ENCODE measurements at regions not wholly inside any gene's neighbourhood (a gene's known extent, or its start where the extent isn't known, plus 50 kb on each side); places are given as distances from the start of the nearest gene placed in this dataset.

DNA sequence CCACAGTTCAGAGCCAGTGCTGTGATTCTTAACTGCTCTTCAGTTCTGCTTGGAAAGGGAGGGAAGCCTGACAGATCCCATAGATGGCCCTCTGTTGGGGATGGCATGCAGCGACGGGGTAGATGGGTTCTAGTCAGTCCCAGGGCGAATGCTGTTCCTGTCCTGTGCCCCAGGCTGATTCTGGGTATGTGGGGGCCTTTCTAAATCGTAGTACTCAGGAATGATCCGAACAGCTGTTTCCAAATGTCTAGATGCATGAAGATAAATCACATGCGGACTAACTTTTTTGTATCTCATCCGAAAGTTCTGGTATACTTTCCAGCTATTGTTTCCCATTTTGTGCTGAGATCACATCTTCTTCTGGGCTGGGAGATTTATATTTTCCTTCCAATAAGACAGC, 186.0 kb upstream of the MKI67 start:
- no peak for DNase-seq (ENCODE audit: extremely low read depth in 1 of 2, low read depth in 1 of 2)

DNA sequence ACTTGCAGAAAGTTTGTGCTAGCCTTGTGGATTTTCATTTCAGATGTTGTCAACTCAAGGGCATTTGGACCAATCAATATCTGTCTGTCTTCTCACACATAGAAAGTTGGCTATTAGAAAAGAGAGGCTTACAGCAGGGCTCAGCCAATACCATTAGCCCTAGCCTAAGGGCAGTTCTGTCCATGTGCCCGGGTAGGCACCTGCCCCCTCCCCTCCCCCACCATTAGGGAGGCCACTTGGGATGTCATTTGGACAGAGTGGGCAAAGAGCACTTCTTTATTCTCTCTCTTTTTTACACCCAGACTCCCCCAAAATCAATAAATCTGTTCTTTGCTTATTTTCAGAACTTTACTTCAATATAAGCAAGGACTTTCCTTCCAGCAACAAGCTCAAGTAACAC, 188.5 kb upstream of the MKI67 start:
- no peak for DNase-seq (ENCODE audit: extremely low read depth in 1 of 2, low read depth in 1 of 2)

DNA sequence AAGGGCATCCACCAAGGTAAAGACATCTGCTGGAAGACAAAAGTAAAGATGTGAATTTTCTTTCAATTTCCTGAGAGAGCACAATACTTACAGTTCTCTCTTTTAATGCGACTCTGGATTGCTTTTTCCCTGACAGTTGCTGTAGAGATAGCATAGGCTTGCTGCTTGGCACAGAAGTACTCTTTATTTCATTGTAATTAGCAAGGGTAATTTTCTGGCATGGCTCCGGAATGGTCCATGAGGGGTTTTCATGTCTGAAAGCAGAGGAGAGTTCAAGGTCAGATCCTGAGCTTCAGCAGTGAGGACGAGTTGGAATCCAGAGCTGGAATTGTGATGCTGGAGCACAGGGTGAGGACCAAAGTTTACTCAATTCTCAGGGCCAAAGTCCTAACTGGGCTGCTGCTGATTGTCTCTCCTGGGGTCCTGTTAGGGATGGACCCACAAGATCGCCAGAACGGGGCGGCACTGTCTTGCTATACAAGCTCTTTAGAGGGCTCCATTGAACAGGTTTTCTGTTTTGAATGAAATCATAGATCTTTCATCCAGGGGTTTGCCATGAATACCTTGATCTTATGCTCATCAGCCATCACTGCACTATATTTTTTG, 190.0 kb upstream of the MKI67 start:
- DNase-seq (ENCODE audit: extremely low read depth in 1 of 2, low read depth in 1 of 2) = no peak

DNA sequence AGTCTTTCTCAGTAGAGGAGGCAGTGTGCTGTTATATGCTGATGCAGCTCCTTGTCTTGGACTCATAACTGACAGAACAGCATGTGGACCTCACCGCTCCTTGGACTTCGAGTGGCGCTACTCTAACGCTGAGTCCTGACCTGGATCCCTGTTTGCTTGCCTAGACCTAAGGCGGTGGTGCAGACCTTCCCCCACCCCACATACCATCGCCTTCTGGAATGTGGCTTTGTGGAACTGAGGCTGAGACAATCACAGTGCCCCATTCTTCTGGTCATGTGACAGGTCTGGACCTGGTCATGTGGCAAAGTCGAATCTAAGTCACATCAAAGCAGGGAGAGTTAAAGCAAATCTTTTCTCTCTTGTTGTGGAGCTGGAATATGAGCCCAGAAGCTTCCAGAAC, 190.7 kb upstream of the MKI67 start:
- DNase-seq (ENCODE audit: extremely low read depth in 1 of 2, low read depth in 1 of 2) = no peak

DNA sequence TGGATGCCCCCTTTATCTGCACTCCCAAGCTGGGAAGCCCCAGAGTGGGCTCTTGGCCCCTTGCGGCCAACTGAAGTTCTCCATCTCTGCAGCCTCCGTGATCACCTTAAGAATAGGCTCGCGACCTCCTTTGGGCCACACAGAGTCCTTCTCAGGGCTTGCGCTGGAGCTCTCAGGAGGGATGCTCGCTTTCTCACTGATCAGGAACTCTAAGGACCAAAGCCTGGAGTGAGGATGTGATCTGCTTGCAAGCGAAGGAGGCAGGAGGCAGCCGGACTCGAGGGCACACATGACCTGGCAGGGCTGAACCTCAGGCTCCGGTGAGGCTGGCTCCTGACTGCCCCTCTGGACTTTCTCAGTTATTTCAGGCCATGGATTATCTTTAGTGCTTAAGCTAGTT, 192.1 kb upstream of the MKI67 start:
- no peak for DNase-seq (ENCODE audit: extremely low read depth in 1 of 2, low read depth in 1 of 2)

DNA sequence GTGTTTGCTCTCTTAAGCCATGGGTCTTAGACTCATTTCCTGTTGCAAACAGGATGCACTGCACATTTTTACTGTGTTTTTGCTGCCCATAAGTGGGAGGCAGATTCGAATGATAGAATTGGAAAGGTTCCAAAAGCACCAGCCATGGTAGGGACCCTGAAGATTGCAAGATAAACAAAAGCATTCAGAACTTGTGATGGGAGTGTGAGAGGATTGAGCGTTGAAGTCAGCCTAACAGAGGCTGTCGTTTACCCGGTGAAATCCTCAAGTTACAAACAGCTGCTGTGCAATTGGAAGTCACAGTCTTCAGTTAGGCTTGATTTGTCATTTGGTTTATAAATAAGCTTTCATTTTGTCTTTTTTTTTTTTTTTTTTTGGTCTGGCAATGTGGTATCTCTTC, 192.7 kb upstream of the MKI67 start:
- no peak for DNase-seq (ENCODE audit: extremely low read depth in 1 of 2, low read depth in 1 of 2)

DNA sequence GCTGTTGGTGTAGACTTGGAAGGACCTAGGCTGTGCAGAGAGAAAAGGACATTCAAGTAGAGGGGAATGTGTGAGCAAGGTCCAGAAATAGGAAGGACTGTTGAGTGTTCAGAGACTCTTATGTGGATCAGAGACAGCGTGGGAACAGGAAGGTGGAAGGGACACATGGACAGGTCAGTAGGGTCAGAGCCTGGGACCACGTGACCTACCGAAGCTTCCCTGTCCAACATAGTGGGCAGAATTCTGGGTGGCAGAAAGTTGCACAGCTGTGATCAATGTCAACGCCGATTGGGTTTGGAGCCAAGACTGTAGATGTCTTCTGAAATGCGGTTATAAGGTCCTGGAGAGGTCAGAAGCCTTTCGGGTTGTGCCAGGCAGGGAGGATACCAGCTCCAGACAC, 195.9 kb upstream of the MKI67 start:
- no peak for DNase-seq (ENCODE audit: extremely low read depth in 1 of 2, low read depth in 1 of 2)

DNA sequence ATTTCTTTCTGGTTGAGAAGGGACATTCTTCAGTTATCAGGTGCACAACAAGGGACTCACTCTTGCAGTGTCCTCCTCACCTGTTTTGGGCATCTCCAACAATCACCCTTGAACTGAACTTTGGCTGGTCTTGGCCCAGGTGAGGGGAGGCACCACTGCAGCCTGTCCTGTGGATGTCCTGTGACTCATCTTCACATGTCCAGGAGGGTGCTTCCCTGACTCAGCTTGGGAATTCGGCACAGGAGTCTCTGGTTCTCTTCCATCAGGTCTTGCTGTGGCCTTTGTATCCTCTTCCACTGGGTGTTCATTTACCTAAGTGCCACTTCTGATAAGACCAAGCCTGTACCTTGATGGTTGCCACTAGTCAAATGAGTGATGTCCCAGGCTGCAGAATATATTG, 196.7 kb upstream of the MKI67 start:
- no peak for DNase-seq (ENCODE audit: extremely low read depth in 1 of 2, low read depth in 1 of 2)

DNA sequence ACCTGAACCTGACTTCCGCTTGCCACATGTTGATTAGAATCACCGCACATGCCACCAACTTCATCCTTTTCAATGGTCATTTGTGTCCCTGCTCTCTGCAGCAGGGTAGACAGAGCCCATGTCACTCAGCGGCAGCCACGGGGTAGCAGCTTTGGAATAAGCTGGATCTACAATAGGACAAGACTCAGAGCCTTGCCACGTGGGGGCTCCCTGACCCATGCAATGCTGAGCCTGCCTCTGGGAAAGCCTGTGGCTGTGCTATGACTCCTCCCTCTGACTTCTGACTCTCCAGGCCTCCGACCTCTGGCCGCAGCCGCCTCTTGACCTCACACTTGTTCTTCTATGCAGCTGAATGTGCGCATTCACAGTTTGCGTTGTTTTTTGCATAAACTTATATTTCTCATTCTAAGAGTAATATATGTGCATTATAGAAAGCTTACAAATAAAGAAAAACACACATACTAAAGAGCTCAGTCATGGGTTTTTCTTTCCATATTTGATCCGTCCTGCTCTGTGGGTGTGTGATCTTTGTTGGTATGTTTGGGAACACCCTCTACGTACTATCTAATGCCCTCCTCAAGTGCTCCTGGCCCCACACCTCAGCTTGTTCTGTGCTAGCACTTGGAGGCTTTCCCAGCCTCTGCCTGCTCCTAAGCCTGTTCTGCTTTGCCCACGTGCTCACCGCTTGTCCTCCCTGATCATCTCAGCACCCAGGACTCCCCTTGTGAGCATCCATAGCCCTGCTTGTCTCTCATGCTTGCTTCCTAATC, 198.0 kb upstream of the MKI67 start:
- no peak for DNase-seq (ENCODE audit: extremely low read depth in 1 of 2, low read depth in 1 of 2)

DNA sequence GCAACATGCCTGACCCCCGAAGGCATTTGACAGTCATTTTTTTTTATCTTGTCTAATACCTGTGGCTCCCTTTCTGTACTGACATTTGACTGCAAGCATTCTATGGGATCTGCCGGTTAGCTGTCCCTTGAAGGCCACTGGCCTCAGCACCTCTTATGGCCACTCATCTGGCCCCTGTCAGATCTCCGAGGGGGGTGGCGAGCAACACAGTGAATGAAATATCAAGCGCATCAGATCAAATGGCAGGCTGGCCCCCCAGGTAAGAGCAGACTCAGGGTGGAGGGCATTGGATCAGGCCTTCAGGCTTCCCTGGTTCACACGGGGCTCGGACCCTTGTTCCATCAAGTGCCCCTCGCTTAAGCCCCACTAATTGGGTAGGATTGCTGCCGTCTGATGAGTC, 199.6 kb upstream of the MKI67 start:
- no peak for DNase-seq (ENCODE audit: extremely low read depth in 1 of 2, low read depth in 1 of 2)

DNA sequence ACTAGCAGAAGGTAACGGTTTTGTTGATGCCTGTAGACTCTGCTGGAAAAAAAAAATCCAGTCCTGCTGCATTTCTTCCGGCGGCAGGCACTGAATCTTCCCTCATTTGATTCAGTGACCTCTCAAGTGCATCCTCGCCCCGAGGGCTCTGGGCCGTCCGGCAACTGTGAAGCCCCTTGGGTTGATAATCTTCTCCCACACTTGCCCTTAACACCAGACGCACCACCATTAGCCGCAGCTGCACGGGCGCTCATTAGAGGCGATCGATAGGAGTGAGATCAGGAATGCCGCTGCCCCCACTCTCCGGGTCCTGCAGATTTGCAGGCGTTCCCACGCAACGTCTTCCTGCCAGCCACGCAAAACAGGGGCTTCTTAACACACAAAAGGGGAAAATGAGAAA, 200.0 kb upstream of the MKI67 start:
- DNase-seq (ENCODE audit: extremely low read depth in 1 of 2, low read depth in 1 of 2) = no peak

DNA sequence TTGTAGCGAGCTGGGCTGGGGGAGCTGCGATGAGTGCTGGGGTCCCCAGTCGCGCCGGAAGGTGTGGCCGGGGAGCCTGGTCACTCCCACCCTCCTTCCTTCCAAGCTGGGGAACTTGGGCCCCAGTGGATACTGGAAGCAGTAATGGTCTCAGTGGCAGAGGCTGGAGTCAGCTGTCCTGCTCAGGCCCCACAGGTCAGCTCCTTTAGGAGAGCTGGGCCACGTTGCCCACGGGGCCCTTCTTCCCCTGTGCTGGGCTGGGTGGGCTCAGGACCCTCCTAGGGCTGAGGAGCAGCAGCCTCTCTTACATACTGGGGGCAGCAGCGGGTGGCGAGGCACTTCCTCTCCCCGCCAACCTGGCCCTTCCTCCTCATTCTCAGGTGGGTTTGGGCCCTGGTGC, 200.6 kb upstream of the MKI67 start:
- DNase-seq (ENCODE audit: extremely low read depth in 1 of 2, low read depth in 1 of 2) = no peak

DNA sequence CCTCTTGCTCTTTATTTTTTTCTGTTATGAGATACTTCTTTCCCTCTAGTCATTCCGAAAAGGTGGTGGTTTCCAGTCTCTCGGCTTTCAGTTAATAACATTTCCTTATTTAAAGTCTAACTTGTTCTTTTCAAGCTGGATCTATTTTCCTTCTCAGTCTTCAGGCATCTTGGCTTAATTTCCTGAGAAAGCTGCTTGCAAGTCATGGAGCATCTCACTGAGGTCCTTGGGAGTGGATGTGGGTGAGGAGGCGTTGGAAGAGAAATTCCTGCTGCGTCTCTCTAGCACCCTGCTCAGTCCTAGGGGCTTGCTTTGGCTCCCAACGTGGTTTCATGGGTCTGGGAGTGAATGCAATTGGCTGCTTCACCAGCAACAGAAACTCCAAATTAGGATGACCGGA, 210.2 kb upstream of the MKI67 start:
- no peak for DNase-seq (ENCODE audit: extremely low read depth in 1 of 2, low read depth in 1 of 2)

DNA sequence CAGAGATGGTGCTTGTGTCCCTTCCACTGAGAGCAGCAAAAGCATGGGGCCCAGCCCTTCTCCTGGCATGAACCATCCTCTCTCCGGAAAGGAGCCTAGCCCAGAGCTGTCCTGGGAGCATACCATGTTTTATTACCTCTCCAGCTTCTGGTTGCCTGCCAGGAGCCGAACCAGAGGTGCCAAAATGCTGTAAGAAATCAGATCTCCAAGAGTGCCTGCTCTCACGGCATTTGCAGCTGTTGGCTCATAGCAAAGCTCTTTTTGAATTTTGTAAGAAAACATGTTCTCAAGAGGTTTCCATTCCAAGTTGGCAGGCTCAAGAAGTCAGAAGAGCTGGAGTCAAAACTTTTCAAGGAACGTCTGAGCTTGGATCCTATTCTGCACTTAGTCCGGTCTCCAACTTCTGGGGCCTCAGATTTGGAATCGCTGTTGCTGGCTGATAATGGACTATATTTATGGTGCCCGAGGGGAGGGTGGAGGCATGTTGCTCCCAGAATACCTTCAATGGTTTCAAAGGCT, 211.7 kb upstream of the MKI67 start:
- DNase-seq (ENCODE audit: extremely low read depth in 1 of 2, low read depth in 1 of 2) = no peak

DNA sequence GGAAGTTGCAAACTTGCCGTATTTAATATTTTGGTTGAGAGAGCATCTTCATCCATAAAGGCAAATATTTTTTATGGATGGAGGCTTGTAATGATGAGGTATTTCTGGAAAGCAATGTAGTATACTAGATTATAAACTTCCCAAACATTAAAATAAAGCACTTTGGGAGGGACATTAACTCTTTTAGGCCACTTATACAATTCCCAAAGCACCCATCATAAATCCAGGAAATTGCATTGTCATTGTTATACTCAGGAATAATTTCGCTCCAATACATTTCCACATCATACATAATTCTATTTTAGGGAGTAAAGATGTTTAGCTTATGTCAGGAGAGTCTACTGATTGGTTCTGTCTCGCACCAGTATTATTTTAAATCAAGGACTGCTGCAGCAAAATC, 212.7 kb upstream of the MKI67 start:
- DNase-seq (ENCODE audit: extremely low read depth in 1 of 2, low read depth in 1 of 2) = no peak

DNA sequence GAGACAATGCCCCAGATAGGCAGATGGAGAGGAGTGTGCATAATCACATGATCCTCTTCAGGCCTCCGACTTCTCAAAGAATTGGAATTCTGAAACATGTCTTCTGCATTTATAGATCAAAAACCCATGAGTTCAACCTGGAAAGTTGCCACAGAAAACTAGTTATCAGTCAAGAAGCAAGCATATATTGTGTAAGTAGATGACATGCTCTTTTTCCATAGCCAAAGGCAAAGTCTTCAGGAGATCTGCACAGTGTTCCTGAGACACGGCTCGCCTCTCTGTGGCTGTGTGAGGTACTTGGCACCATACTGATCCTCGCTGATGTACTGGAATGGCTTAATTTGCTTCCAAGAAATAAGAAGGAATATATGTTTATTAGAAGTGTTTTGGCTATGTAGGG, 213.5 kb upstream of the MKI67 start:
- no peak for DNase-seq (ENCODE audit: extremely low read depth in 1 of 2, low read depth in 1 of 2)

DNA sequence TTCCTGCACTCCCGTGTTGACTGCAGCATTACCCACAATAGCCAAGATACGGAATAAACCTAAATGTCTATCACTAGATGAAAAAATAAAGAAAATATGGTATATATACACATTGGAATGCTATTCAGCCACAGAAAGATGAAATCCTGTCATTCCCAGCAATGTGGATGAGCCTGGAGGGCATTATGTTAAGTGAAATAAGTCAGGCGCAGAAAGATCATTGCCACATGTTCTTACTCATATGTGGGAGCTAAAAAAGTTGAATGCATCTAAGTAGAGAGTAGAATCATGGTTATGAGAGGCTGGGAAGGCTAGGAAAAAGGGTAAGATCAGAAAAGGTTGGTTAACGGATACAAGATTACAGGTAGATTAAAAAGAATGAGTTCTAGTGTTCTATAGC, 219.1 kb upstream of the MKI67 start:
- DNase-seq (ENCODE audit: extremely low read depth in 1 of 2, low read depth in 1 of 2) = no peak

DNA sequence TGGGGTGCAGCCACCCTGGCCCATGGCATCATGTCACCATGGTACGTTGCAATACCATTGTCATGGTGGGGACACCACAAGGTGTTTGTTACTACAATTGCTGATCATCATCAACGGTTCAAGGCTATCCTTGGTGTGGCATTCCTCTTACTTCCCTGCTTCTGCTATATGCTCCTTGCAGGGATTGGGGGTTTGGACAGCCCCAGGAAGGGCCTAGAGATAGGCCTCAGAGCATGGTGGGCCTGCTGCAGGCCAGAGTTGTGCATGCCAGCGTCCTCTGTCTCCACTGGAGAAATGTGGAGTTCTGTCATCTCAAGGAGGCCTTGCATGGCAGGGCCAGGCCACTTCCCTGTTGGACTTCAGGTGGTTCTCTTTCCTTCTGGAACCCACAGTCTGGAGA, 234.6 kb upstream of the MKI67 start:
- no peak for DNase-seq (ENCODE audit: extremely low read depth in 1 of 2, low read depth in 1 of 2)

DNA sequence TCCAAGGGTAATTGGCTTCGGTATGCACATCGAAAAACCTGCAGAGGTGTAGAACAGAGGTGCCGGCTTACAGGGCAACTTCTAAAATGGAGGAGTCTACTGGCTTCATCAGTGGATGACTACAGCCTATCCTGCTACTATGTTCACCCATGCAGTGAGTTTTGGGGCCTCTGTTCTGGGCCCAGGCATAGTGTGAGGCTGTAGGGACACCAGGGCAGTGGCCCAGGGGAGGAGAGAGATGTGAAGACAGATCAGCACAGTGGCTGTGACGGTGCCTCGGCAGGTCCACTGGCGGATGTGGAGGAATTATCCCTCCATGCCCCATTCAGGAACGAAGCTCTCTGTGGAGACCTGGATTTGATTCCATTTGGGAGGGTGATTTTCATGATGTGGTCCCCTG, 235.3 kb upstream of the MKI67 start:
- no peak for DNase-seq (ENCODE audit: extremely low read depth in 1 of 2, low read depth in 1 of 2)

DNA sequence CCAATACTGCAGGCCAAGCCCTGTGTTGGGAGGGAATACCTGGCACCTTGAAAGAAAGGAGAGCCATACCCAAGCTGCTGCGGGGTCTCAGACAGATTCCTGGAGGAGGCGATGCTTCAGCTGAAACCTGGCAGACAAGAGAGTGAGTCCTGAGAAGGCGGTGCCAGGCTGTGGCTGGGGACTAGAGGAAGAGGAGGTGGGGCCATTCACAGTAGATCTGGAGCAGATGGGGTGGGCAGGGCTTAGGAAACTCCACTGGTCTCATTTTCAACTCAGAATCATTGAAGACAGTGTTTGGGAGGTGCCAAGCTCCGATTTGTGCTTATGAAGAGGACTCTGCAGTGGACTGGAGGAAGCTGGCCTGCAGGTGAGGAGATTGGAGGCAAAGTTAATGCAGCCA, 236.3 kb upstream of the MKI67 start:
- DNase-seq (ENCODE audit: extremely low read depth in 1 of 2, low read depth in 1 of 2) = no peak

DNA sequence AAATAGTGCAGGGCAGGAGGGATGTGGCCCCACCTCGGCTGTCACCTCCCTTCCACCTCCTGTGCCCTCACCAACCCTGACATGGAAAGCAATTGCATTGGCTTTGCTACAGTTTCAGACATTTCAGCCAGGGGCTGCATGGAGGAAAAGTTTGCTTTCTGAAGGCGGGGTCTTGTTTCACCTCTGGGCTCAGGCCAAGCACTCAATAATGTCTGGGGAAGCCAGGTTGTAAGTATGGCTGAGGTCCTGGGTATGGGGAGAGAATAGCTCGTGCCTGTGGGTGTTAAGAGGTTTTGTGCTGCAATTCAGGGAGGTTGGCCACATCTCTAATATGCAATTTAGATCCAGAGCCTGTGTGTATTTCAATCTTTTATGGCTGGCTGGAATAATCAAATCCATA, 238.4 kb upstream of the MKI67 start:
- no peak for DNase-seq (ENCODE audit: extremely low read depth in 1 of 2, low read depth in 1 of 2)

DNA sequence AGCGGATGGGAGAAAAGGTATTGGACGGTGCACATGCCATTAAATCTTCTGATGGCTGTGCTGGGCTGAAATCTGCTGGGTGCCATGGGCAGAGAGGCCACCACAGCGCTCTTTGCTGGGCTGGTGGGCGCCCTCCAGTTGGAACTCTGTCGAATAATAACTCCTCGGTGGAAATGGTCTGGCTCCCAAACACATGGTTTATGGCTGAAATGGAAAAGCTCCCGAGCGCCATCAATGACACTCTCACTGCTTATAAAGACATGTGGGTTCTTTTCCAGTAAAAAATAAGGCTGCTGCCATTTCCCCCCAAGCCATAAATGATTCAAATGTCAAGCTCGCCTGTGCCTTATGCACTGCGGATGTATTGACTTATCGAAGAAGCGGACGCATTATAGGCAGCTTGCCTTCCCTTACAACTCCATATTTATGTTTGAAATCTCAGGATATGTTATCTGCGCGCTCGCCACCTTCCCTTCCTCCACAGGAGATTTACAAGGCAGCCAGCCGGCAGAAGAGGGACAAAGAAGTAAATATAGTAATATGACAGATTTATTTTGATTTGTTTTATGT, 239.0 kb upstream of the MKI67 start:
- DNase-seq (ENCODE audit: extremely low read depth in 1 of 2, low read depth in 1 of 2) = no peak

Measured in stimulated activated CD8-positive, alpha-beta memory T cell treated with anti-CD3 and anti-CD28 coated beads, Interleukin-7, amount 100 ng/mL, for 48 hours (primary cell).